HG02678 (cell line): ENCODE measurements at regions not wholly inside any gene's neighbourhood (a gene's known extent, or its start where the extent isn't known, plus 50 kb on each side); places are given as distances from the start of the nearest gene placed in this dataset.
"Not testable (repeated sequence)": the region's sequence is repeated elsewhere in the genome, so short reads cannot be mapped to it uniquely, and the experiment has no call there.

ENCODE experiments used
- ATAC-seq: cut with Tn5 transposase; IDR thresholded peaks from one replicate; pipeline ENCODE4 v1.9.1; 2021; ENCODE audit warnings: mild to moderate bottlenecking, moderate library complexity; ENCODE audit not compliant: unreplicated experiment

DNA sequence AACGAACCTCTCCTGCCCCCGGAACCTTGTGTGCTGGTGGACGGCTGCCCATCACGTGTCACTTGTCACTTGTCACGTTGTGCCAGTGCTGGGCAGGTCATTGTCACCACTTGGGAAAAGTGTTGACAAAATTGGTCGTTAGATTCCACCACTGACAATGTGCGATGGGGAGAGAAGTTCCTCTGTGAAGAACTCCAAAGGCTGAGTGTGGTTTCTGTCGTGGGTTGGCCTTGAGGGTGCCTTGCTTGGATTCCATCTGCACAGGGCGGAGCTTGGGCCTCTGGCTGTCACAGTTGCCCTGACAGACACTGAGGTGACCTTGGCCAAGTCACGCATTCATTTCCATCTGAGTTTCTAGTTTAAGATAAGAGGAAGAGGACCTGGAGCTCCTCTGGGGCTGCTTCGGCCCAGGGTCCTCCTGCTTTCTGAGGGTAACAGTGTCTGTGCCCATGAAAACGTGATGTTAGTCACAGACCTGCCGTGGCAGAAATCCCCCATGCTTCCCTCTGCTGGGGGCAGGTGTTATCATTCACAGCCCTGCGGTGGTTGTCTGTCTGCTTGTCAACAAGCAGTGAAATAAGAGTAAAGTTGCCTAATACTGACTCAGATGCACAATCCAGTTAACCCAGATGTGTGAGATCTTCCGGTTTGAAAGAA, 133.6 kb downstream of the LAT start:
- not testable (repeated sequence) for ATAC-seq

DNA sequence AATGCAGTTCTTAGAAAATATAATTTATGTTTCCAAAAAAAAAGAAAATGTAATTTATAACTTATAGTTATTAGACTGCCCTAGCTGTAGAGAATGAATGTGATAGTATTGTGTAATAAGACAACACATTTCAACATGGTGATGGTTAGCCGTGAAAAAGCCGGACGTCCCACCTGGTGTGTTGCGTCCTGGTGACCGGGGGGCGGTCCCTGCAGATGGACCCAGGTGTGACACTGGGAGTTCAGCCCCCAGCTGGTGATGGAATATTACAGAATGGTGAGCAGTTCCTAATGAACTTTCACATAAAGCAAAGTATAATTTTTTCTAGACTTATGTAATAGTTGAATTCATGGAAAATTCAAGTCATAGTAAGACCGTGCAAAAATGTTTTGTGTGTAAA, 132.8 kb downstream of the LAT start:
- ATAC-seq, result no peak

DNA sequence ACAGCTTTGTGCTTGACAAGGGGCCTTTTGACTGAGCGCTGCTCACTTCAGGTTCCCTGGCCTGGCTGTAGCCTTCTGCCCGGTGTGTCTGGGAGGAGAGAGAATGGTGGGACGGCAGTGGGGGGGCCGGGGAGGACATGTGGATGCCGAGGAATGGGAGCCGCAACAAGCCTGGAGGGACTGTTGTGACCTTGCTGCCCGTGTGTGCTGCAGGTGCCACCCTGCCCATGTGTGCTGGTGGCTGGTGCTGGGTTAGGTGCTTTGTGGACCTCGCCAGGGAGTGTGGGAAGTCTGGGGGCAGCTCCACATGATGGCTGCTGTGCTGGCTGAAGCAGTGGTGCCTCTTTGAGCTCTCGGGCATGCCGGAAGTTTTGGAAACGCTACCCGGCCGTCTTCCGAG, 132.1 kb downstream of the LAT start:
- no peak for ATAC-seq

DNA sequence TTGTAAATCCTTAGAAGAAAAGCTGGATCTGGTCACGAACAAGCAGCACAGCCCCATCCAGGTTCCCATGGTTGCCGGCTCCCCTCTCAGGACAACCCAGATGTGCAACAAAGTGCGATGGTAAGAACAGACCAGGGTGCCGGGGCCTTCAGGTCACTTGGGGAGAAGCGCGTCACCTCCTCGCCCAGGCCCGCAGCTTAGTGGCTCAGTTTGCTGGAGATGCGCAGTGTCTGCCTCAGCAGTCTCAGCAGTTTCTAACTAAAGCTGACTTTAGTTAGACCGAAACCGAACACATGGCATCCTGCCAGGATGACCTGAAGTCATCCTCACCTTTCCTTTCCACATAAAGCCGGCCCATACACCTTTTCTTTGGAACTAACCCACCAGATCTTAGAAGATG, 131.4 kb downstream of the LAT start:
- ATAC-seq, result not testable (repeated sequence)

DNA sequence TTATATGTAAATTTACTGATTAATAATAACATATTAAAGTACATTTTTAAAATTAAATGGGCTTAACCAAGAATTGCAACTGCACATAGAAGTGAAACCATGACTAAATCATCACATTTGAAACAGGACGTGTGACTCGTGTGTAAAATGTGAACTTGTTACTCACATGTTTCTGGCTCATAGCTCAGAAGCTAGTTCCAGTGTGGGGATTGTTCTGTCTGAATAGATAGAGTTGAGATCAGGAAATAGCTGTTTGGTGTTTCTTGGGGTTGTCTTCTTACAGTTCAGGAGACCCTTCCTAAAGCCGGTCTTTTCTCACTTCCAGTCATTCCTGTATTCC, 130.9 kb downstream of the LAT start:
- ATAC-seq, result not testable (repeated sequence)

DNA sequence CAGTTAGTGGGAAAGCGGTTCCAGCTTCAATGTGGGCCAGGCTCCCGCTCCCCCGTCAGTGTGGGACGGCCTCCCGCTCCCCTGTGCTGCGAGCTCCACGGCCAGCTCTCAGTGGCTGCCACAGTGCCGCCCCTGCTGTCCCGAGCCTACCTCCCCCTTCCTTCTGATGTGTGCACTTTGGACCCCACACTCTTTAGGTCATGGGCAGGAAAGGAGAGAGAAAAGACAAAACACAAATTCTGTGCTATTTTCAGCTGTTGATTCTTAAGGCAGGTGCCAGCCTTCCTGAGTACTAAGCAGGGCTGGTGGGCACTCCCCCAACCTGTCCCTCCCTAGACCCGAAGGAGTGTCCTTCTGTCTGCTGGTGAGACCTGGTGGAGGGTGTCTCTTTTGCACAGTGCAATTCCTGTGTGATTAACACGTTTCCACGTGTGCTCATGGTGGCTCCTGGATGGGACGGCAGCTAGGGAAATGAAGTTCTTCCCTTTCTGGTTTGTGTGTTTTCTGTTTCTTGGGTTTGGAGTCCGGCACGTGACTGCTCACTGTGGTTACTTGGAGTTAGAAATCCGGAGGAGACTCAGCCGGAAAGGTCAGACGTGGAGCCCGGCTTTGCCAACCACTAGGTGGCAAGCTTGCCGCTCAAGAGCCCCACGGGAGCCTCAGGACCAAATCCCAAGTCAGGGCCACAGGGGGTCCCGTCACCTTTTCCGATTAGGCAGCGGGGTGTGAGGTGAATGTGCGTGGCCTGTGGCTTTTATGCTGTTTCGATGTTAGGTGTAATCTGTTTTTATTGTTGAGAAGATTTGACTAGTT, 130.3 kb downstream of the LAT start:
- ATAC-seq, result not testable (repeated sequence)

DNA sequence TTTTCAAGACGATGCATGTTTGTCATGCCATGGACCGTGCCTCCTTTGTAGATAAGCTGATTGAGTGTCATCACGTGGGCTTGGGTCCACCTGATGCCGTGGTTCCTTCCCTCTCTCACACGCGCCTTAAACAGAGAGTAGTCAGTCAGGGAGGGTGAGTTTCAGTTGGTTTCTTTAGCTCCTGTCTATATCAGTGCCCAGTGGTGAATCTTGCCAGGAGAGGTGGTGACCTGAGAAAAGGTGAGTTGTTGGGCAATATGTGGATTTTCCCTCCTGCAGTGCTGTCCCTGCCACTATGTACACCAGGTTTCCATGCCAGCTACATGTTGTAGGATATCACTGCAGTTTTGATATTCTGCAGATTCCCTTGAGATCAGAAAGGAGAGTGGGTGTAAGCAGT, 129.7 kb downstream of the LAT start:
- no peak for ATAC-seq

DNA sequence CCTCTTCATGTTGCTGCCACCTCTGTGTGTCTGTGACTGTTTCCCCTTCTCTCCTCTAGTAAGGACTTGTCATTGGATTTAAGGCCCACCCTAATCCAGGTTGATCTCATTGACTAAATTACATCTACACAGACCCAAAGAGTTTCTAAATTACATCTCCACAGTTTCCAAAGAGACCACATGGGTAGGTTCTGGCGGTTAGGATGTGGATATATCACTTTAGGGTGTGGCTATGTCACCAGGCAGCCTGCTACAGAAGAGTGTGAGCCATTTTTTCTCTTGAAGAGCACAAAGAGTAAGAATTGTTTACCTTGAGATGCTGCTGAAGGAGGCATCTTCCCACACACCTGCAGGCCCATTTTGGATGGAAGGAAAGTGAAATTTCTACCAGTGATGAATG, 128.6 kb downstream of the LAT start:
- ATAC-seq, result not testable (repeated sequence)

DNA sequence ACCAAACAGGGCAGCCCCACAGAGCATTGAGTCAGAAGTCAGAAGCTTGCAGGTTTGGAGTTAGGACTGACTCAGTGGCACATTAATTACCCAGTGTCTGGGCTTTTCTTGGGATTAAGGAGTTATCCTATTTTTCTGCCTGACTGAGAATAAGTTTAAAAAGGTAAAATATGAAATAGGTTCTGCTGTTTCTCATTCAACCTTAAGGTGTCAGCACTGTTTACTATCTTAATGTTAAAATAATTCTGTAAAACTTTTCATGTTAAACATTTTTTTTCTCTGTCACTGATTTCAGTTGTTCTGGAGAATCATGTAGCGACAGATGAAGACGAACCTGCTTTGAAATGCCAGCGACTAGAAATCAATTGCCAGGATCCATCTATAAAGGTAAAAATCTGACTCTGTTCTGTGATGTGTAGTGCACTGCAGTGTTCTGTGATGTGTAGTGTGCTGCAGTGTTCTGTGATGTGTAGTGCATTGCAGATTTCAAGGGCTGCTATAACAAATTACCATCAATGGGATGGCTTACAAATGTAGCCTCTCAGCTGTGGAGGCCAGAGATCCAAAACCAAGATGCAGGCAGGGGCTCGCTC, 128.0 kb downstream of the LAT start:
- ATAC-seq, result no peak

DNA sequence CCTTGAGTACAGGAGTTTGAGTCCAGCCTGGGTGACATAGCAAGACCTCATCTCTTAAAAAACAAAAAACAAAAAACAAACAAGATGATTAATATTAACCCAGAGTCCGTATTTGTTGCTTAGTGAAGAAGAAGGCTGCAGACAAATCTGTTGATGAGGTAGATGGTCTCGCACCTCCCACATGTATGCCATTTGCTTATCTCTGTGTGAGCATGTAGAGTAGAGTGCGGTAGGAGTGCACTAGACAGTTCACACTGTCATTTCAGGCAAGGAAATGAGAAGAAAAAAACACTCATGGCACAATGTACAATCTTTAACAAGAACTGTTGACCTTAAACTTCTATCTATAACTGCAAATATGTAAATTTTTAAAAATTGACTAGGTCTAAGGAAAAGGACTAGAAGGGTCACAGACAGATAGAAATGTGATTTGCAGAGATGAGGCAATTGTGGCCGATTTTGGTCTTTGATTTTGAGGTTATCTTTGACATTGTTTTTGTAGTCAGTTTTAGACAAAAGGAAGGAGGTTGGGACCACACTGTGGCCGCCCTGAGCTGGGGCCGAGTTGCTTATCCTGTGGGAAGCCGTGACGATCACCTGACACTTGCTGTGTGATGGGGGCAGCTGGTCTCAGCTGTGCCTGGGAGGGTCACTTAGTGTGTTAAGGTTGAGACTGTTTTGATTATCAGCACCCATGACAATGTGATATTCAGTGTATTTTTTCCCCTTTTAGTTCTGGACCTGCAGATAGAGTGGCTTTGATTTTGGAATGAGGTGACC, 127.2 kb downstream of the LAT start:
- ATAC-seq, result not testable (repeated sequence)

DNA sequence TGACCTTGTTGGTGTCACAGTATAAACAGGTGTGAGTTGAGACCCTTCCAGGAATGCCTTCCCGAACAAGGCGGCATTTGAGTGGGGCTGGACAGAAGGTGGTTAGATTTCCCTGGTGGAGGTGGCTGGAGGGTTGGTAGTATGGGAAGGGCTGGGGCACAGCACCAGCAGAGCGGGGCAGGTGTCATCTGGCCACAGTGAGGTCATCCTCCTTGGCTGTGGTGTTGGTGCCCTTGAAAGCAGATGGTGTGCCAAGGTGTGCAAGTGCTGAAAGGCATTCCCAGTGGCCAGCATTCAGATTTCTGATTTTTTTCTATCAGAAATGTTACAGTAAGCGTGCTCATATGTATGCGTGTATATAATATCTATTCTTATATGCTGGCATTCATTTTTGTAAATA, 126.6 kb downstream of the LAT start:
- no peak for ATAC-seq

DNA sequence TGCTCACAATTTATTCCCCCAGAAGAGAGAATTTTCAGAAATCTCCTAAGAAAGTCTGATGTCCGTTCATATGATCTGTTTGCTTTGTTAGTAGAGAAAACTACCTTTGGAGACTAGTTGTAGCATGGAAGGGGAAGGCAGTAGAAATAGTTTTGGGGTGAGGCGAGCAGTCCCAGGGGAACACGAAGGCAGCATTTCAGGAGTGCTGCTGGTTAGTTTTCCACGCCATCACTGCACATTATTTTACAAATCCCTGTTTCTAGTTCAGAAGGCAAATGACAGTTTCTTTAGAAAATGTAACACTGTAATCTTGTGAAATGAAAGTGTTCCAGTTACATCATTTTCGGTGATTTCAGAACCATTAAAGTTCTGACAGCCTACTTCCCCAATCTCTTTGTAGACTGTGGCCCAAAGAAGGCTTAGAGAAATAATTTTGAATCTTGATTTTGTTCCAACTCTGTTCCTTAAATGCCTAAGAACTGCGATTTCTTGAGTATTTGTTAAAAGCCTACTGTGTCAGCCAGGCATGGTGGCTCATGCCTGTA, 123.8 kb downstream of the LAT start:
- not testable (repeated sequence) for ATAC-seq

DNA sequence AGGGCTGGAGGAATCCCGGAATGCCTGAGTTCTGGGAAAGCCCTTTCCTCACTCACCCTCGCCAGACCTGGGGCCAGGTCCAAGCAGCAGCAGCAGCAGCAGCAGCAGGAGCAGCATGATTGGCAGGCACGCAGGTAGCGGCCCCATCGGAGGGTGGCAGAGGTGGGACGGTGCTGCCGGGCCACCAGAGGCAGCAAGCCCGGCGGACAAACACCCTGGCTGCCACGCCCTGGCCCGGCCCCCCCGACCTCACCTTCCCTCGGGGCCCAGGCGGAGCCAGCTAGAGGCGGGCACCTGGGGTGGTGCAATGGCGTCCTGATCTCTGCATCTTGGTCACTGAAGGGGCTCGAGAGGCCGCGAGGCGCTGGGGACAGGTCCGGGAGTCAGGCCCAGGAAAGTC, 122.4 kb downstream of the LAT start:
- ATAC-seq, result no peak

DNA sequence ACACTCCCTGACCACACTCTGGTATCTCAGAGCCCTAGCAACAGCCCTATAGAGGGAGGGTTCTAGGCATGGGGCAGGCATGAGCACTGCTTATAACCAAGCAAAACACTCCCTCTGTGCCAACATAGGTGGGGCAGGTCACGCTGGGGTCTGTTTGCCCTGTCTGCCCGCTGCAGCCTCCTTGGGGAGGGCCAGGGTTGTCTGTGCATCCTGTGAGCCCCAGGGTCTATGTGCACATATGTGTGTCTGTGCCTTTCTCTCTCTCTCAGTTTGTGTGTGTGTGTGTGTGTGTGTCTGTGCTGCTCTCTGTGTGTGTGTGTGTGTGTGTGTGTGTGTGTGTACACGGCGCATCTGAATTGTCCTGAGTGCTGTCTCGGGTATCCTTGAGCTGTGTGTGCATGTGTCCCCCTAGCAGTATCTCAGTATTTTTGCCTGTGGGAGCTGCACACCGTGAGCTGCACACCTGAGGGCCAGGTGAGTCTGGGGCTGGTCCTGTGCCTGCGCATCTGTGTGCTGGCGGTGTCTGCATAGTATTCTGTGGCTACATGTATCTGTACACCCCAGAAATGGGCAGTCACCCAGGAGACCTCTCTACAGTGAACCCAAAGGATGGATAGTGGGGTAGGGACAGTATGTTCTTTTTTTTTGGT, 121.5 kb downstream of the LAT start:
- not testable (repeated sequence) for ATAC-seq

DNA sequence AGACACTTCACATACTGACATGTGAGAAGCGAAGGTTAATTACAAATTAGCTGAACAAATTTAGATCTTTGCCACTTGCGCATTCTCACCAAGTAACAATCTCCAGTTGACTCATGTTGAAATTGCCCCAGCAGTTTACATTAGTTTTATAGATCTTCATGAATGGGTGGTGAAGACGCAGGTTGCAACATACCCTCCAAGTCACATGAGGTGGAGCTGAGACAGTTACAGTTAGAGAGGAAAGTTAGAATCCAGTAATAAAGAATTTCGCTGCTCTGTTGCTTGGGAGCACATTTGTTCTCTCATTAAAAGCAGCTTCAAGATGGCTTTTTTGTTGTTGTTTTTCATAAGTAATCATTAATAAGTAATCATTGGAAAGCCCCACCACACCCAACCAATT, 119.7 kb downstream of the LAT start:
- not testable (repeated sequence) for ATAC-seq

DNA sequence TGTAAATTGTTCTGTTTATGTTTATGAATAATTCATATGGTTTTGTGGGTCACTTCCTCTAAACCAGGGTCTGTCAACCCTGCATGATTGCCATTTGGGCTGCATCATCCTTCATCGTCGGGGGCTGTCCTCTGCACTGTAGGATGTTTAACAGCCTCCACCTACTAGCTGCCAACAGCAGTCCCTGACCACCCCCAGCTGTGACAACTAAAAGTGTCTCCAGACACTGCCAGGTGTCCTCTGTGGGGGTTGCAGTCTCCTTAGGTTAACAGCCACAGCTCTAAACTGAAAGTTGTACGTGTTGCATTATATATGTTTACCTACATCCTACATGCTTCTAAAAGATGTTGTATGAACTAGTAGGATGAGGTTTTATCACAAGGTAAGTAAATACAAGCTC, 113.1 kb downstream of the LAT start:
- ATAC-seq, result not testable (repeated sequence)

DNA sequence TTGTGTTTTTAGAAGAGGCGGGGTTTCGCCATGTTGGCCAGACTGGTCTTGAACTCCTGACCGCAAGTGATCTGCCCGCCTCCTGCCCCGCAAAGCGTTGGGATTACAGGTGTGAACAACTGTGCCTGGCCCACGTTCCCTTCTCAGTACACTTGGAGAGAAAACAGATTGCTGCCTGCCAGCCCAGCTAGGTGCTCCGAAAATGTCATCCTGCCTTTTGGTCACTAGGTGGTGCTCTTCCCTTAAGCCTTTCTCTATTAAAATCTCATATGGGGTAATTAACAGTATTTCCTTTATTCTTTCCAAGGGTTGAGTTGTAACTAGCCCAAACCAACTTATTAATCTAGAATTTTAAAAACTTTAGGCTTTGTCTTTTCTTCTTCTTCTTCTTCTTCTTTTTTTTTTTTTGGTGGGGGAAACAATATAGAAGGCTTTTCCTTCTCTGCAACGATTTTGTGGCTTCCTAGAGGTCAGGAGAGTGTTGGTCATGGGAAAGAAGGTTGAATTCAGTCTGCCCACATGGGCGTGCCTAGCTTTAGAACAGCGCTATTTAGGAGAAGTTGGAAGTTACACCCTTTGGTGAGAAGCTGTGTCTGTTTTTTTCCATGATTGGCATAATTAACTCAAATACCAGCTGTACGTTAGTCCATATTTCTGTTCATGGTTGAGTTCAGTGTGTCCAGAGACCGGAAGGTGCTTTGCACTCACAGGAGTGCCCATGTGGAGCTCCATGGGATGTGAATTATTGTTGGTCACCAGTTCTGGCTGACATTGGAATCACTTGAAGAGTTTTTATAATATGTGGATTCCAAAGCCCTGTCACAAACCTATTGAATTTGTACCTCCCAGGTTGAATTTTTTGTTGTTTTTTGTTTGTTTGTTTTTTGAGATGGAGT, 110.1 kb downstream of the LAT start:
- ATAC-seq, result not testable (repeated sequence)

DNA sequence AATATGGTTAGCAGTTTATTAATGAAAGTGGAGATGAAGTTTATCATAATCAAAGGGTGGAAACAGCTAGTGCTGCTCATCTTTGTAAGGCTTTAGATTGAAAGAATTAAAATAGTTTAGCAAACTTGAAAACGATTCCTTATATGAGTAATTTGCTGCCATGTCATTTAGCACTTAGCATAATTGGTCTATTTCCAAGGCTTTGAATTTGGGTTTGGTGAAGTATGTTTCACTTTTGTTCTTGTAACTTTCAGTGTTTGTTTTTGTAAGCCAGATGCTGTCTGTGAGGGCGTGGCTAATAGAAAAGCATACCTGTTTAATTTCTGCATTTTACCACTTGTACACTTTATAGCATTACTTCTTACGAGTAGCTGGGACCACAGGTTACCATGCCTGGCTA, 109.5 kb downstream of the LAT start:
- not testable (repeated sequence) for ATAC-seq

DNA sequence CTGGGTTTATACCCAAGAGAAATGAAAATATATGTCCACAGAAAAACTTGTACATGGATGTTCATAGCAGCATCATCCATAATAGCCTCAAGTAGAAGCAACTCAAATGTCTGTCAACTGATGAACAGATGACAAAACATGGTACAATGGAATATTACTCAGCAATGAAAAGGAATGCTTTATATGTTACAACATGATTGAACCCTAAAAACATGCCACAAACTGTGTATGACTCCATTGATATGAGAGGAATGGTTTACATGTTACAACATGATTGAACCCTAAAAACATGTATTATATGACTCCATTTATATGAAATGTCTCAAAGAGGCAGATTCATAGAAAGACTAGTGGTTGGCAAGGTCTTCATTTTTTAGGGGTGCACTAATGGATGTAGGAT, 104.8 kb downstream of the LAT start:
- ATAC-seq, result not testable (repeated sequence)

DNA sequence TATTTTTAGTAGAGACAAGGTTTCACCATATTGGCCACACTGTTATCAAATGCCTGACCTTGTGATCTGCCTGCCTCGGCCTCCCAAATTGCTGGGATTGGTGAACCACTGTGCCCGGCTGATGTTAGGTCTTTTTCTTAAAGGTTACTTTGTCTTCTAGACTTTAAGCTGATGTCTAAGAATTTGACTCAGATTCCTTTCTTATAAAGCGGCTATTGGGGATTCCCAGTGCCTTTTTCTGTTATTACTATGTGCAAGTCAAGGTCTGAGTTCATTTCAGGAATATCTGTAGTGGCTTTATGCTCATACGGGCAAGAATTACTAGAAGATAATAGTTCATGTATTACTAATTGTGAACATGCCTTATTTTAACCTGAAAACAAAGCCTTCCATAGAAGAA, 102.8 kb downstream of the LAT start:
- ATAC-seq, result not testable (repeated sequence)
